Body of pancreas (tissue), 4 donors: ENCODE measurements at regions not wholly inside any gene's neighbourhood (a gene's known extent, or its start where the extent isn't known, plus 50 kb on each side); places are given as distances from the start of the nearest gene placed in this dataset.

Source experiments
- ATAC-seq: fragments of 150-250 bp; one replicate; pipeline ENCODE4 v1.9.1; 2016
- DNase-seq, 4 donors: peaks; one replicate each; pipeline ENCODE4 v3.0.0-alpha.2; 2019
- H3K27ac ChIP-seq, 4 donors: fragments of 200-600 bp; sonication (generic); 1 replicate in 3 of 4; 2 replicates in 1 of 4; pipeline versions ENCODE4 v1.5.1 to v1.6.1; 2016 to 2019; ENCODE audit warnings: mild to moderate bottlenecking in 1 of 4, mixed read lengths in 1 of 4, moderate library complexity in 1 of 4
- H3K27me3 ChIP-seq, 2 donors: fragments of 200-600 bp; sonication (generic); one replicate each; pipeline ENCODE4 v1.6.0; 2016; ENCODE audit warnings: mild to moderate bottlenecking in 1 of 2
- H3K36me3 ChIP-seq, 2 donors: fragments of 200-600 bp; sonication (generic); replicated peaks in 1 of 2; 2 replicates each; pipeline ENCODE4 v1.5.1; 2016; ENCODE audit warnings: low read depth in 2 of 2; ENCODE audit not compliant: insufficient read depth in 1 of 2
- H3K4me1 ChIP-seq: fragments of 200-600 bp; sonication (generic); one replicate; pipeline ENCODE4 v1.6.0; 2016
- H3K4me3 ChIP-seq, 2 donors: fragments of 200-600 bp; sonication (generic); 1 replicate in 1 of 2; 2 replicates in 1 of 2; pipeline ENCODE4 v1.5.1; 2016 to 2019
- H3K9me3 ChIP-seq, 3 donors: fragments of 200-600 bp; sonication (generic); 1 replicate in 2 of 3; 2 replicates in 1 of 3; pipeline ENCODE4 v1.5.1; 2016
- POLR2A ChIP-seq, 3 donors: fragments of 450-650 bp; IDR thresholded peaks; one replicate each; pipeline ENCODE4 v1.6.1; 2016; ENCODE audit warnings: antibody characterized with exemption in 3 of 3, mild to moderate bottlenecking in 2 of 3
- WGBS, 2 donors: methylation state at CpG; one replicate each; pipeline ENCODE4 v1.1.5; 2017; 5-methylcytosine and 5-hydroxymethylcytosine counted together
- intact Hi-C: fragments of 100-400 bp; cut with DNase I; formaldehyde crosslinking; loops from one replicate; pipeline ENCODE4 v1.15.1; 2023
- TF ChIP-seq, protein P1 (sequence below), 7 experiments: fragments of 450-650 bp in 4 of 7; fragments of 200-600 bp in 3 of 7; sonication (generic) in 3 of 7; IDR thresholded peaks; one replicate each; pipeline ENCODE4 v1.5.1; 2016 to 2019; ENCODE audit warnings: antibody characterized with exemption in 7 of 7

DNA sequence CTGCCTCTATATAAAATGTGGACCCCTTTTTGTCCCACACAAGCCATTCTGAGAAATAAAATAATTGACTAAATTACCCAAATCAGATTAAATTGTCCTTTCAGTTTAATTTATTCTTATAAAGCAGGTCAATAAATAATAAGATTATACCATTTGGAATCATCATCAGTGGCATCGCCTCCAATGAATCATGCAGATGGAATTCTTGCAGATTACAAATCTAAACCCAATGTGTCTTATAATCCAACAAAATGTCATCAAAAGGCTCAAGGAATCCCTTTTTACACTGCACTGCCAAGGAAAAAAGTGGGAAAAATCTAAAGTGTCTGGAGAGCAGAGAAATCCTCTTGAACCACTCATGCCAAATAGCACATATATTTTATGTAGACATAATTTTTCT, 138.2 kb upstream of the TSPAN8 start:
- WGBS, 2 donors: 88 to 94% methylated on average over 1 of the region's 1 CpG
- ATAC-seq (no peak), DNase-seq (no peak)
- no peaks in the 10 kb centered on the region for H3K4me1 ChIP-seq
- H3K27me3 ChIP-seq: no peaks in the 10 kb centered on the region
- peaks cover 0 to 2% (median 0%) of the 10 kb centered on the region in 3 donors for H3K9me3 ChIP-seq
- intact Hi-C loops: no loop called here
- no peak overlapping the region for H3K27ac ChIP-seq
- TF ChIP-seq, protein P1, sequence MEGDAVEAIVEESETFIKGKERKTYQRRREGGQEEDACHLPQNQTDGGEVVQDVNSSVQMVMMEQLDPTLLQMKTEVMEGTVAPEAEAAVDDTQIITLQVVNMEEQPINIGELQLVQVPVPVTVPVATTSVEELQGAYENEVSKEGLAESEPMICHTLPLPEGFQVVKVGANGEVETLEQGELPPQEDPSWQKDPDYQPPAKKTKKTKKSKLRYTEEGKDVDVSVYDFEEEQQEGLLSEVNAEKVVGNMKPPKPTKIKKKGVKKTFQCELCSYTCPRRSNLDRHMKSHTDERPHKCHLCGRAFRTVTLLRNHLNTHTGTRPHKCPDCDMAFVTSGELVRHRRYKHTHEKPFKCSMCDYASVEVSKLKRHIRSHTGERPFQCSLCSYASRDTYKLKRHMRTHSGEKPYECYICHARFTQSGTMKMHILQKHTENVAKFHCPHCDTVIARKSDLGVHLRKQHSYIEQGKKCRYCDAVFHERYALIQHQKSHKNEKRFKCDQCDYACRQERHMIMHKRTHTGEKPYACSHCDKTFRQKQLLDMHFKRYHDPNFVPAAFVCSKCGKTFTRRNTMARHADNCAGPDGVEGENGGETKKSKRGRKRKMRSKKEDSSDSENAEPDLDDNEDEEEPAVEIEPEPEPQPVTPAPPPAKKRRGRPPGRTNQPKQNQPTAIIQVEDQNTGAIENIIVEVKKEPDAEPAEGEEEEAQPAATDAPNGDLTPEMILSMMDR (IDR thresholded peaks at IDR 0.05): no peak
- H3K4me3 ChIP-seq: no peak overlapping the region
- no peaks in the 10 kb centered on the region for H3K36me3 ChIP-seq

DNA sequence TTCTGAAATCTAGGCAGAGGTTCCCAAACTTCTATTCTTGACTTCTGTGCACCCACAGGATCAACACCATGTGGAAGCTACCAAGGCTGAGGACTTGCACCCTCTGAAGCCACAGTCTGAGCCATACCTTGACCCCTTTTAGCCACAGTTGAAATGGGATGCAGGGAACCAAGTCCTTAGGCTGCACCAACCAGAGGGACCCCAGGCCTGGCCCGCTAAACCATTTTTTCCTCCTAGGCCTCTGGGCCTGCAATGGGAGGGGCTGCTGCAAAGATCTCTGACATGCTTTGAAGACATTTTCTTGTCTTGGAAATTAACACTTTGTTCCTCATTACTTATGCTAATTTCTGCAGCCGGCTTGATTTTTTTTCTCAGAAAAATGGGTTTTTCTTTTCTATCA, 133.9 kb upstream of the TSPAN8 start:
- intact Hi-C loops: no loop called here
- H3K9me3 ChIP-seq: peaks cover 0 to 5% (median 0%) of the 10 kb centered on the region in 3 donors
- 74 to 79% methylated on average over 2 of the region's 2 CpGs for WGBS, 2 donors
- DNase-seq: no peak
- no peak overlapping the region for H3K4me3 ChIP-seq
- no peaks in the 10 kb centered on the region for H3K36me3 ChIP-seq
- TF ChIP-seq, protein P1 (IDR thresholded peaks at IDR 0.05): no peak
- TF ChIP-seq POLR2A (IDR thresholded peaks at IDR 0.05): no peak
- H3K4me1 ChIP-seq: no peaks in the 10 kb centered on the region
- no peak for ATAC-seq
- H3K27me3 ChIP-seq: no peaks in the 10 kb centered on the region
- no peak overlapping the region for H3K27ac ChIP-seq

DNA sequence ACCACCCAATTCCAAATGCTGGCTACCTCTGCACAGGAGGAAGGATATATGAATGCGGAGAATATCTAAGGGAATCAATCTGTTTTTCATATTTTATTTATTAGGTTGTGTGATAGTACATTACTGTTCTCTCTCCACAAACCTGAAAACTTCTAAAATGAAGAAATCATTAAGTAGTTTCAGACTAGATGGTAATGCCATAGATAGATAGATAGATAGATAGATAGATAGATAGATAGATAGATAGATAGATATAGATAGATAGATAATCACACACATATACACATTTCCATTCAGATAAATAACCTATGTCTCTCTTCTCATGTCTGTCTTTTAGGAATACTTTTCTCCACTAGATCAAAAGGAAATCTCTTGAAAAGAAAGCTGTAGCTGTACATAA, 126.1 kb upstream of the TSPAN8 start:
- H3K27me3 ChIP-seq: no peaks in the 10 kb centered on the region
- ATAC-seq: no peak
- TF ChIP-seq POLR2A (IDR thresholded peaks at IDR 0.05): no peak
- TF ChIP-seq, protein P1 (IDR thresholded peaks at IDR 0.05): no peak
- intact Hi-C loops: no loop called here
- no peaks in the 10 kb centered on the region for H3K36me3 ChIP-seq
- no peak overlapping the region for H3K27ac ChIP-seq
- 95 to 100% methylated on average over 1 of the region's 1 CpG for WGBS, 2 donors
- no peak for DNase-seq
- H3K4me1 ChIP-seq: no peaks in the 10 kb centered on the region
- H3K4me3 ChIP-seq: no peak overlapping the region
- no peaks in the 10 kb centered on the region for H3K9me3 ChIP-seq

DNA sequence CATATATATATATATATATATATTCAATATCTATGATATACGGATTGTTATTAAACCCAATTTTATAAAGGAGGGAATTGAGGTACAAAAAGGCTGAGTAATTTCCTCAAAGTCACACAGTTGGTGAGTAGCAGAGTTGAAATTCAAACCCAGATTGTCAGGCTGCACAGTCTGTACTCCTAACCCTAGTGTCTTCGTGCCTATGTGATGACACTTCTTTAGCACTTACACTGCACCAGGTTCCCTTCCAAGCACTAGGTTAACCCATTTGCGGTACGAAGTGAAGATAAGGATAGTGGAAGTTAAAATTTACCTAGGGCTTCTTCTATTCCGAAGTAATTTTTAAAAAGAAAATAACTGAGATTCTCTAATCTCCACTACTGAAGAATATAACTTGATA, 125.1 kb upstream of the TSPAN8 start:
- ATAC-seq (no peak), DNase-seq (no peak)
- no peak overlapping the region for H3K27ac ChIP-seq
- no peak for TF ChIP-seq POLR2A (IDR thresholded peaks at IDR 0.05)
- TF ChIP-seq, protein P1 (IDR thresholded peaks at IDR 0.05): no peak
- H3K27me3 ChIP-seq: no peaks in the 10 kb centered on the region
- WGBS, 2 donors: 48 to 71% methylated on average over 5 of the region's 5 CpGs
- H3K36me3 ChIP-seq: no peaks in the 10 kb centered on the region
- intact Hi-C loops: no loop called here
- no peaks in the 10 kb centered on the region for H3K4me1 ChIP-seq
- no peaks in the 10 kb centered on the region for H3K9me3 ChIP-seq
- H3K4me3 ChIP-seq: no peak overlapping the region

DNA sequence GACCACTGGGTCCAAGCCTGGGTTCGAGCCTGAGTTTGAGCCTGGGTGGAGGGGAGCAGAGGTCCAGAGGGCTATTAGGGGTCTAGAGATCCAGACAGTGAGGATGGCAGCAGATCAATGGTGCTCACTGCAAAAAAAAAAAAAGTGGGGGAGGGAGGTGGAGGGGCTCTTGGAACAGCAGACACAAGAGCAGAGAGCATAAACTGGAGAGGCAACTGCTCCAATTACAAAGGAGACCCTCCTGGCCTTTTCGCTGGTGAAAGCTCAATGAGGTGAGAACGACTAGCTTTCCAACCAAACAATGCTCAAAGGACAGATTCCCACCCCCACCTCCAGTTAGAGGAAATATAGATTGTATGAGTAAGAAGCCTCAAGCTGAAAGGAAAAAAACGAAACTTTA, 124.2 kb upstream of the TSPAN8 start:
- H3K9me3 ChIP-seq: no peaks in the 10 kb centered on the region
- no peaks in the 10 kb centered on the region for H3K27me3 ChIP-seq
- TF ChIP-seq, protein P1 (IDR thresholded peaks at IDR 0.05): no peak
- TF ChIP-seq POLR2A (IDR thresholded peaks at IDR 0.05): no peak
- H3K27ac ChIP-seq: no peak overlapping the region
- 53 to 54% methylated on average over 4 of the region's 4 CpGs for WGBS, 2 donors
- ATAC-seq: no peak
- H3K36me3 ChIP-seq: no peaks in the 10 kb centered on the region
- H3K4me3 ChIP-seq: no peak overlapping the region
- DNase-seq: no peak
- H3K4me1 ChIP-seq: no peaks in the 10 kb centered on the region
- intact Hi-C loops: no loop called here
